Fibroblast of mammary gland (primary cell): ENCODE measurements at regions not wholly inside any gene's neighbourhood (a gene's known extent, or its start where the extent isn't known, plus 50 kb on each side); places are given as distances from the start of the nearest gene placed in this dataset.

Experiments
- DNase-seq: peaks from one replicate; pipeline ENCODE4 v3.0.0-alpha.2; 2010; ENCODE audit warnings: low read depth
- H3K4me3 ChIP-seq: 2 replicates; pipeline ENCODE4 v1.5.1; 2011; ENCODE audit warnings: low read depth, mild to moderate bottlenecking, low read length, moderate library complexity; ENCODE audit not compliant: control insufficient read depth
- TF ChIP-seq, protein P1 (sequence below): conservative IDR thresholded peaks from 2 replicates; pipeline ENCODE4 v1.5.1; 2011; ENCODE audit warnings: low read depth, low read length, inconsistent platforms; ENCODE audit not compliant: control insufficient read depth, insufficient read depth

DNA sequence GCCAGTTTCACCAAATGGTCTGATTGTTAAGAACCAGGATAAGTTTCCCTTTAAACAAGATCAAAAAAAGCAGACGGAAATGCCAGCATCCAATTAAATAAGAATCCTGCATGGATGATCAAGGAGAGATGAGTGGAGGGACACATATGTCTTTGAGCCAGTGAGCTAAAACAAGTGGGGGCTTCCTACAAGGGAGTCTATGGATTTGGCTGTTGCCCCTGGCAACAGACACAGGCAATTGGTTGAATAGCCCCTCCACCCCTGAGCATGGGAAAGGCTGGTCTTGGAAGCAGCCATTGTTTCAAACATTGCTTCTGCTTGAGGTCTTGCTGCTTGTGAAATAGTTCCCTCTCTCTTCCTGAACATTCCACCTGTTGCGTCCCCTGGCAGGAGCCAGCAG is 374.7 kb upstream of the ERCC4 start:
- DNase-seq: no peak
- H3K4me3 ChIP-seq: no peak overlapping the region
- TF ChIP-seq, protein P1, sequence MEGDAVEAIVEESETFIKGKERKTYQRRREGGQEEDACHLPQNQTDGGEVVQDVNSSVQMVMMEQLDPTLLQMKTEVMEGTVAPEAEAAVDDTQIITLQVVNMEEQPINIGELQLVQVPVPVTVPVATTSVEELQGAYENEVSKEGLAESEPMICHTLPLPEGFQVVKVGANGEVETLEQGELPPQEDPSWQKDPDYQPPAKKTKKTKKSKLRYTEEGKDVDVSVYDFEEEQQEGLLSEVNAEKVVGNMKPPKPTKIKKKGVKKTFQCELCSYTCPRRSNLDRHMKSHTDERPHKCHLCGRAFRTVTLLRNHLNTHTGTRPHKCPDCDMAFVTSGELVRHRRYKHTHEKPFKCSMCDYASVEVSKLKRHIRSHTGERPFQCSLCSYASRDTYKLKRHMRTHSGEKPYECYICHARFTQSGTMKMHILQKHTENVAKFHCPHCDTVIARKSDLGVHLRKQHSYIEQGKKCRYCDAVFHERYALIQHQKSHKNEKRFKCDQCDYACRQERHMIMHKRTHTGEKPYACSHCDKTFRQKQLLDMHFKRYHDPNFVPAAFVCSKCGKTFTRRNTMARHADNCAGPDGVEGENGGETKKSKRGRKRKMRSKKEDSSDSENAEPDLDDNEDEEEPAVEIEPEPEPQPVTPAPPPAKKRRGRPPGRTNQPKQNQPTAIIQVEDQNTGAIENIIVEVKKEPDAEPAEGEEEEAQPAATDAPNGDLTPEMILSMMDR: no peak

DNA sequence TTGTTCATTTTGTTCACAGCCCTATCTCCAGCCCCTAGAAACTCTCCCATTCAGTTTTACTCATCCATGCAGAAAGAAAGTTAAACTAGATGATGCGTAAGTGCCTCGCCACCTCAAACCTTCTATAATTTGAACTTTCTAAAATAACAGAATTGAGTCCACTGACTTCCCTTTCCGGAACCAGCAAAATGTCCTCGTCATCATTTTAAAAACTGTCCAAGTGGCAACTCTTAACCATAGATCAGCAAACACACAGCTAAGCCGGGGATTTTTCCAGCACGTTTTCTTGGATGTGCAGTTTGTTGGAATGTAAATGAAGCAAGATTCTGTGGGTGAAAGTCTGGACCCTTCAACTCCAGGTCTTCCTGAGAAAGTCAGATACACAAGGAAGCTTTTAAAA is 369.7 kb upstream of the ERCC4 start:
- TF ChIP-seq, protein P1: no peak
- no peak overlapping the region for H3K4me3 ChIP-seq

DNA sequence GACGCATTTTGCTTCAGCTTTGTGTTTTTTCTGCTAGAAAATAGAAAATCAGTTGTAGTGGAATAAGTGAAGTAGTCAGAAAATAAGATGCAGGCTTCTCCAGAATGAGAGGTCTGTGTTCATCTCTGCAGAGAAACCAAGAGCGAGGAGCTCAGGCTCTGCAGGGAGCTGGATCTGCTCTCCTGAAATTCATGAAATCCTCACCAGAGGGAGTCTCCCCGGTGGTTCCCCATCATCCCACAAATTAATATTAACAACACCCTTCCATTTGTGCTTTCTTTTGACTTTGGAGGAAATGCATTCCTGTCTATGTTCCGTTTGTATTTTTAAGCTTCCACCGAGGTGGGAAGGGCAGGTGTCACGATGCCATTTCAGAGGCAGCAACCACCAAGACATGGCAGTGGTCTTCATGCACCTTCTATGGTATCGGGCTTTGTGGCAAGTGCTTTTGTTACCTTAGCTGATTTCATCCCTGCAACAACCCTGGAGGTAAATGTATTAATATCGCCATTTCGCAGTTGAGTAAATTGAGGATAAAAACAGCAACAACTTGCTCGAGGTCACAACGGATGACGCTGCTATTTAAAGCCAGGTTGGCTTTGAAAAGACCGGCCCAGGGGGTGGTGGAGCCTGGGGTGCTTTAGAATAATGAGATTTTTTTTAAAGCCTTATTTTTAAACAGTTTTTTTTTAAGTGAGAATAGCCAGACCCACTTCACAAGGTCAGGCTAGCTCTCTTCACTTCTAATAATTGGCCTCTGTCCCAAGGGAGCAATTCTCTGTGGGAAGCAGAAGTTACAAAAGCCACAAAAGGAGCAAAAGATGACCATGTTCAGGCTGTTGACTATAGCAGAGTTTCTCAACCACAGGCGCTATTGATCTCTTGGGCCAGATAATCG is 367.6 kb upstream of the ERCC4 start:
- TF ChIP-seq, protein P1: no peak

More for the DNA sequence above, 369.7 kb upstream of the ERCC4 start:
- DNase-seq: no peak

DNA sequence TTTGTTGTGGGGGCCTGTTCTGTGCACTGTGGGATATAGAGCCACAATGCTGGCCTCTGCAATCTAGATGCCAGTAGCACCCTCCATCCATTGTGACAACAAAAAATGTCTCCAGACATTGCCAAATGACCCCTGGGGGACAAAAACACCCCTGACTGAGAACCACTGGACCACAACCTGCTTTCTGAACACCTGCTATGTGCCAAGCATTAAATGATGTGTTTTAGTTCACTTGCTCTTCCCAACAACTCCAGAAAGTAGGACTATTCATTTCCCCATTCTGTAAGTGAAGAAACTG is 367.0 kb upstream of the ERCC4 start:
- H3K4me3 ChIP-seq: no peak overlapping the region
- TF ChIP-seq, protein P1: no peak
- no peak for DNase-seq

More for the DNA sequence above, 367.6 kb upstream of the ERCC4 start:
- no peak for DNase-seq
- no peak overlapping the region for H3K4me3 ChIP-seq

DNA sequence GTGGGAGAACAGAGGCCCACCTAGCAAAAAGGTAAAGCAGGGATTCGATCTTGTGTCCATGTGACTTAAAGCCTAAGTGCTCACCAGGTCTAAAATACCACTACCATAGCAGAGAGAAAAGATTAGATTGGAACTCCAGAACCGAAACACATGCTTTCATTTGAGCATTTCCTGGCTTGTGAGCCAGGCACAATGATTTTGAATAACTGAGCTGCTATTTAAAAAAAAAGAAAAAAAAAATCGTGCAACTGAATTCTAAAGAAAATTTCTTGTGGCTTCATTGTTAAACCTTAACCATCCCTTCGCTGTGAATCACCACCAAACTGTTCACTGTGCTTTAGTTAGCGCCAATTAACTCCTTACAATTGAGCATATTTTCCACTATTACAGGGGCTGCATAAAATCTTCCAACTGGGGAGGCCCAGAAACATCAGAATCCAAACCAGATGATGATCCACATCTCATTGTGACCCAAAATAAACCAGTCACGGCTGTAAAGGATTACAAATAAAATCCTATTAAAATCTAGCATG is 366.4 kb upstream of the ERCC4 start:
- TF ChIP-seq, protein P1: no peak
- no peak for DNase-seq
- no peak overlapping the region for H3K4me3 ChIP-seq

DNA sequence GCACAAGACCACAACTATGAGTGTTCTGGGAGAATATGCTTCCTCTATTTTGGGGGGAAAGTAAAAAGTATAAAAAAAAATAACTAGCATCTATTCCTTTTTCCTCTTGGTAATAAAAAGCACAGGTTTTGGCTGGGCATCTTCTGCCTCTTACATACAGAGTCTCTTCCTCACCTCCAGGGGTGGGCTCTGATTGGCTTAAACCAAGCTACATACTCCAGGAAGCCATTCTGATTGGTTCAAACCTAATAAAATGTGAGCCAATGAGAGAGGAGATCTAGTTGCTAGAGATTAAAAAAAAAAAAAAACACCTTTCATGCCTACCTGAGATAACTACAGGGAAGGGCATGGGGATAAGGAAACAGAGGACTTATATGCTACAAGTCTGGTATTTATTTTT is 365.9 kb upstream of the ERCC4 start:
- no peak overlapping the region for H3K4me3 ChIP-seq
- DNase-seq: no peak
- TF ChIP-seq, protein P1: no peak
